Nucleus accumbens (tissue), 56 donors: ENCODE measurements at regions not wholly inside any gene's neighbourhood (a gene's known extent, or its start where the extent isn't known, plus 50 kb on each side); places are given as distances from the start of the nearest gene placed in this dataset.

Experiments
- DNase-seq, 56 donors: peaks; one replicate each; lab custom pipeline; 2025; lab: John Stamatoyannopoulos, UW

DNA sequence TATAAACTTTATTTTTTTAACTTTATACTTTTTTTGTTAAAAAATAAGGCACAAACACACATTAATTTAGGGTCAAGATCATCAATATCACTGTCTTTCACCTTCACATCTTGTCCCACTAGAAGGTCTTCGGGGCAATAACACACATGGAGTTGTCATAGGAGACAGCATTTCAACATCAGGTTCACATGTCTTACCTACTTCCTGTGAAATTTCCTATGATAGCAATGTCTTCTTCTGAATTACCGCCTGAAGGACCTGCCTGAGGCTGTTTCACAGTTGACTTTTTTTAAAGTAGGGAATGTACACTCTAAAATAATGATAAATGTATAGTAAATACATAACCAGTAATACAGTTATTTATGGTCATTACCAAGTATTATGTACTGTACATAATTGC lies 559.4 kb downstream of the PLPP3 start:
- no peak for DNase-seq

- no peak for DNase-seq
Measured at GRCh38 chr1:56019472-56019871, 559.9 kb downstream of the PLPP3 start.

DNA sequence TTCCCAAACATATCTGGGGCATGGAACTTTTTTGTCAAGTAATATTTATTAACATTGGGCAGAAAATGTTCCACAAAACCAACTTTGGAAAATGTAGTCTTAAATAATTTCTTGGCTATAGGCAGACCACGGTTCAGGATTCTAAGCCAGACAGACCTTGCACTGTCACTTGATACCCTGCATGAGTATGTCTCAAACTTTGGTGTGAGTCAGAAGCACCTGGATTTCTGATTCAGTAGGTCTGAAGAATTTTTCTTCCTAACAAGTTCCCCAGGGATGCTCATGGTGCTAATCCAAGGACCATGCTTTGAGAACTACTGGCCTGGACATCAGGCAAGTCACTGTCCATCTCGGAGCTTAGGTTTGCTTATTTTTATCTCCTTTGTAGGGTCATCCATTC lies 562.0 kb downstream of the PLPP3 start:
- no peak for DNase-seq

DNA sequence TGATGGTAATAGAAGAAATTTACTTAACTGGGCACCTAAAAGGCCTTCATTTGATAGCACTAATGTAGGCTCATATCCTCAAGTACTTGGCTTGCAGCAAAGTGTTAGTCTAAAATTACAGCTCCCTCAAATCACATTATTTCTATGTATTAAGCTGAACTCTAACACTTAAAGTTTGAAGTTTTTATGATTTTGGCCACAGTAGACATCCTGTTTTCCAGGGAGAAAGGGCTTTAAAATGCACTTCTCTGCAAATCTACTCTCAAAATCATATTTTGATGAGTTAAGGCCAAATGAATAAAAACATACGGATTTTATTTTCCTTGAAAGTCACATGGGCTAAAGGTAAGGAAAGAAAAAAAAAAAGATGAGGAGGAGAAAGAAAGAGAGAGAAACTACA lies 575.5 kb downstream of the PLPP3 start:
- no peak for DNase-seq

DNA sequence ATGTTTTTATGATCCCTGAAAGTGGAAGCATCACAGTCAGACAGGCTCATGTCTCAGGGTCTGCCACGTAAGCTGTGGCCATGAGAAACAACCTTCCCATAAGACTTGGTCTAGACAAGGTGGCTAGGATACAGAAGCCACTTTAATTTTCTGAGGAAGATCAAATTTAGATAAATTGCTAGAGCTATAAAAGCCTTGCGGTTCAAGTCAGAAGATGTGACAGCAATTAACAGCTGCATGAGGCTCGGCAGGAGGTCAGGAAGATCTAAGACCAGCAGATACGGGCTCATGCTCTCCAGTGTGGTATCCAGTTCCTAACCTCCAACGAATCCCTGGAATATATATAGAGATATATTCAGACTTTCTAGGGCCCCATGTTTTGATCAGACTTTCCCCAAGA lies 577.1 kb downstream of the PLPP3 start:
- DNase-seq: no peak

DNA sequence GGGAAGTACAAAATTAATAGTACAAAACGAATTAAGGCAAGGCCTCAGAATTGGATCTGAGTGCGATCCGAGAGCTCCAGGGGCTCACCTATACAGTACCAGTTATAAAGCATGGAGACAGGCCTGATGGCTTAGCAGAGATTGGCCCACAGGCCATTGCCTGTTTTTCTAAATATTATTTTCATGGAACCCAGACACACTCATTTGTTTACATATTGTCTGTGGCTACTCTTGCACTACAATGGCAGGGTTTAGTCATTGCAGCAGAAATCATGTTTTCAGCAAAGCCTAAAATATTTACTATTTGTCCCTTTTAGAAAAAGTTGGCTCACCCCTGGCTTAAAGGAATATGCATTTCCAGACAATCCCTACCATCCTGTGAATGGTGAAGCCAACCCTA lies 578.9 kb downstream of the PLPP3 start:
- DNase-seq: no peak

GRCh38 chr1:55997536-55997935 lies 581.8 kb downstream of the PLPP3 start:
- DNase-seq: no peak

DNA sequence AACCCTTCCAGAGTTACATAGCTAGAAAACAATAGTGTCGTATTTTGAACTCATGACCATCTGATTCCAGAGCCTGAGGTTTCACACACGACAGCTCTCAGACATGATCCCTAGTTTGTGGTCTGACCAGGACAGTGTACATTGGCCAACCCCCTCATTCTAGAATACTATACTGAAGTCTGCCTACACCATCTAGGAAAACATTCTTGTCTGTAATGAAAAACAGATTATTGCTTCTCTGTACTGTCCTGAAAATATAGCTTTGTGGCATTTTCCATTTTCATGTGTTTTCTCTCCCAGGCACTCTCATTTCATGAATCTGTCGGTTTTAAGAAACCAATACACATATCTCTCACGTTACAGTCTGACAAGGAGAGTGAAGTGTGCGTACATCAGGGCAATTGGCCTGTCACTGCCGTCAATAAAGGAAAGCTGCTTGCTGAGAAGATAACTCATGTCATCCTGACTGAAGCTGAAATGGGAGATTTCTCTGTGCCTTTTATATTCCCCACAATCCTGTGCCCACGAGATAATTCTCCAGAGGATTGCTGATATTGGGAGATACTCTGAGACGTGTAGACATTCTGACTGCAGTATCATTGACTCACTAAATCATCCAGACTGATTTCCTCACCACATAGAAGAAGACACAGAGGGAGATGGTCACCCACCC lies 585.6 kb downstream of the PLPP3 start:
- no peak for DNase-seq

- no peak for DNase-seq
Measured at GRCh38 chr1:55990007-55990406, 589.4 kb downstream of the PLPP3 start.

GRCh38 chr1:55988963-55989452 lies 590.4 kb downstream of the PLPP3 start:
- no peak for DNase-seq

DNA sequence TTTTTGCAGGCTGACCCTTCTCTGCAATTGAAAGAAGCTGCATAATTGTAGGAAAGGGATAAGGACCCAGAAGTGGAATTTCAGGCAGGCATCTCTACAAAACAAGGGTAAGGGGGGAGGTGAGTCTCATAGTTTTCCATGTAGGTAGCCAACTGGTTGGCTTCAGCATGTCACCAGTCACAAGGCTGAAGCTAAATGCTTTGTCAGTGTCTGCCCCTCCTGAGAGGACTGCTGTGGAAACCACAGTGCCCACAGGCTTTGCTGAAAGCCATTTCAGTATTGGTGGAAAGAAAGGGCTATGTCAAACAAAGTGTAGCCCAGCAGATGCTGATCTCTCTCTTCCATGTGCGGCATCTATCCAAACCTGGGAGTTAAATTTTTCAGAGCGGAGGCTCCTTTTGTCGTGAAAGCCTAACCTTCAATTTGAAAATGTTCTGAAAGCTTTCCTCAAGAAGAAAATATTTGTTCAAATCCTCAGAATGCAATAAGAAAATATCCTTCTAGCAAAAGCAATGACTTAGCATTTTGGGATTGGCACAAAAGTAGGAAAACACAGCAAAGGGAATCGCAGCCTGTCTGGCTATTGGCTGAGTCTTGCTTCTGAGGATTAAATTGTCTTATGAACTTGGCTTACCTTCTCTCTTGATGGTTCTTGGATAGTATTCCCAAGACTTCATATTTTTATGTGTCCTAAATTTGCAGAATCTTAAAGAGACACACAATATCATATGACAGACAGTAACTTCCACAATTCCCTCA lies 591.7 kb downstream of the PLPP3 start:
- DNase-seq: no peak

GRCh38 chr1:55986003-55986402 lies 593.4 kb downstream of the PLPP3 start:
- DNase-seq: no peak

GRCh38 chr1:55981010-55981650 lies 598.2 kb downstream of the PLPP3 start:
- no peak for DNase-seq

DNA sequence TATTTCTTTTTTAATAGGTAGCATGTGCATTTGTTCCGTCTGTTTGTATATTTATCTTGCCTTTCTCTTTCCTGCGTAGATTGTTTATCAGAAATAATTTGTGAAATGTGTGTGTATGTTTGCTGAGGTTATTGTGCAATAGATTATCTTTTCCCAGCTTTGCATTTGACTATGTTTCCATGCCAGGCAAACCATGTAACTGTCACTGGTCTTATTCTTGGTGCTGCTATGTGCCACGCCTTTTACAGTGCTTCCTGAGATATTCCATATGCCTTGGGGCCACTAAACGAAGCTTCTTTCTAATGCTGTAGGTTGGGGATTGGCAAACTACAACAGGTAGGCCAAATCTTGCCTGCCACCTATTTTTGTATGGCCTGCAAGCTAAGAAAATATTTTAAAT lies 598.8 kb downstream of the PLPP3 start:
- DNase-seq: no peak

- no peak for DNase-seq
Measured at GRCh38 chr1:55974714-55975441, 604.5 kb downstream of the PLPP3 start.

- no peak for DNase-seq
Measured at GRCh38 chr1:55970526-55971110, 608.7 kb downstream of the PLPP3 start.

DNA sequence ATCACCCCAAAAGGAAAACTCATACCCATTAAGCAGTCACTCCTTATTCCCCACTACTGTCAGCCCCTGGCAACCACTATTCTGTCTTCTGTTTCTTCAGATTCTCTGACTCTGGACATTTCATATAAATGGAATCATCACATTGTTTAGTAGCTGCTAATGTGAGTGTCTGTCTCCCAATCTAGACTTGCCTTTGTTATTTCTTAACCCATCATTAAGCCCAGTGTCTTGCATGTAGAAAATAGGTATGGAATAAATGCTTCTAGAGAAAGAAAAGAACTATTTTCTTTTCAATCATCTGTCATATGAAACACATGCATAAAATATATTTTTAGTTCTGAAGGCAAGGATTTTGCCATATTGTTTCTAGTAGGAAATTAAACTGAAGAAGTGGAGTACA lies 610.0 kb downstream of the PLPP3 start:
- no peak for DNase-seq

DNA sequence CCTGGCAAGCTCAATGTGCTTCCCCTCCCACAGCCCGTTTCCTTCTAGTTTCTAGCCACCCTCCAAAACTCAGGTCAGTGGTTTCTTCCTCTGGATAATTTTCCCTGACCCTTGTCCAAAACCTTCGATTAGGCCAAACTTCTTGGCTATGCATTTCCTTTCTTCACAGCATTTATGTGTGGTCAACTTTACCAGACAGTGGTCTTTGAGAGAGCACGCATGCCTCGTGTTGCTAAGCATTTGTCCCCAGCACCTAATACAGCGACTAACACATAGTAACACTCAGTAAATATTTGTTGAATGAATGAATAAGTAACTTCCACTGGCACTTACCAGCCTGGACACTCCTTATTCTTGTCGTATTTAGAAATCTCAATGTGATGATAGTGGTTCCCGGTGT lies 610.7 kb downstream of the PLPP3 start:
- no peak for DNase-seq

- DNase-seq: no peak
Measured at GRCh38 chr1:55965981-55966461, 613.3 kb downstream of the PLPP3 start.

DNA sequence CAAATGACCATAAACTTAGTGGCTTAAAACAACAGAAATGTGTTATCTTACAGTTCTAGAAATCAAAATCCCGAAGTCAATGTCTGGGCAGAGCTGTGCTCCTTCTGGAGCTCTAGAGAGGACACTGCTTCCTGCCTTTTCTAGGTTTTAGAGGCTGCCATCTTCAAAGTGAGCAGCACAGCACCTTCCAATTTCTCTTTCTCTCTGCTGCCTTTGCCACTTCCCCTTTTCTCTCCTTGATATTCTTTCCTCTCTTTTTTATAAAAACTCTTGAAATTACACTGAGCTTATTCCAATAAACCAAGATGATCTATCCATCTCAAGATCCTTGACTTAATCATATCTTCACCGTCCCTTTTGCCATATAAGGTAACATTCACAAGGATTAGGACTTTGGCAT lies 616.9 kb downstream of the PLPP3 start:
- DNase-seq: no peak
